HUDEP-2 (cell line): ENCODE measurements at regions not wholly inside any gene's neighbourhood (a gene's known extent, or its start where the extent isn't known, plus 50 kb on each side); places are given as distances from the start of the nearest gene placed in this dataset.

Experiments used
- DNase-seq, 76 experiments: peaks; one replicate each; lab custom pipeline; 2025; ENCODE audit not compliant: unreplicated experiment in 76 of 76; lab: John Stamatoyannopoulos, UW

DNA sequence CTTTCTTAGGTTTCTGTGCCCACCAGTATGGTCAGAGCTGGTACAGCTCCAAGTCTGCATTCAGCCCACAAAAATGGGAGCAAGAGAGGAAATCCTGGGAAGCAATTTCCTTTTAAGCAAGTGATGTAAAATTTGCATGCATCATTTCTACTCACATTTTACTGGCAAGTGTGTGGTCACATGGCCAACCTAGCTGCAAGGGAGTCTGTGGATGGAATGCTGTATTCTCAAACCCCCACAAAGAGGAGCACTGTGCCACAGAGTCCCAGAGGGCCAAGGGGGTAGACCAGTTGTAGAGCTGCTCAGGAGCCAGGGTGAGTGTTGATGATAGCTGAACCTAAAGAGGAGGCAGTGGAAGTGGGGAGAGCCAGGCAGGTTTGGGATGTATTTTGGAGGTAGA is 154.3 kb upstream of the SPRY4 start:
- no peak for DNase-seq

DNA sequence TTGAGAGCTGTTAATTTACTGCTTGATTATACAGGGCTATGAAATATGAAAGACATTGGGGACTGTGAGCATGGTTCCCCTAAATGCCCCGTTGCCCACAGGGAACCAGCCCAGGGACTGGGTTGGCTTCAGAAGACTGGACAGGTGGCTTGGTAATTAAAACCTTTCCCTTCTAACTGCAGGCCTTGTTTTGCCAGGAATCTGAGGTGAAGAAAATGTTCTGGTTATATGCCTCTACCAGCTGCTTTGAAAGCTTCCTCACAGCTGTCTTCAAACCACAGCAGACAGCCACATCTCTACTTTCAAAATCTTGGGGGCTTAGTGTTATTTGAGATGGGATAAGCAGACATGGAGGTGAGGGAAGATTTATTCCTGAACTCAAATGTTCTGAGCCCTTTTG is 153.3 kb upstream of the SPRY4 start:
- DNase-seq, result no peak

DNA sequence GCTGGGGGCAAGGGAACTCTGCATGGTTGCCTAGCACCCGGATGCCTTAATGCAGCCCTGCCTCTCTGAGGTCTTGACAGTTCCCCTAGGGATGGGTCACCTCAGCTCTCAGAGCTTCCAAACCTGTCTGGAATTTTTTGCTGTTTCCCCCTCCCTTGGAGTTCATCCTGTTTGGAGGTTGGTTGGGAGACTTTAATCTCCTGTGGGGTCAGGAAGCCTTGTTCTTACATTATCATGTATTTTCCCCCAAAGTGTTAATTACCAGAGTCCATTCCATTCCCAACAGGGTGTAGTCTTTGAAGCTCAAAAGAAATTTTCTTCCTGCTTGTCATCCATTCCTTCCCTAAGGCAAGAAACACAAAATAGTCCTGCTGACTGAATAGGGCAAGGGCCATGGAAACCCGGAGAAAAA is 150.3 kb upstream of the SPRY4 start:
- DNase-seq, result no peak

DNA sequence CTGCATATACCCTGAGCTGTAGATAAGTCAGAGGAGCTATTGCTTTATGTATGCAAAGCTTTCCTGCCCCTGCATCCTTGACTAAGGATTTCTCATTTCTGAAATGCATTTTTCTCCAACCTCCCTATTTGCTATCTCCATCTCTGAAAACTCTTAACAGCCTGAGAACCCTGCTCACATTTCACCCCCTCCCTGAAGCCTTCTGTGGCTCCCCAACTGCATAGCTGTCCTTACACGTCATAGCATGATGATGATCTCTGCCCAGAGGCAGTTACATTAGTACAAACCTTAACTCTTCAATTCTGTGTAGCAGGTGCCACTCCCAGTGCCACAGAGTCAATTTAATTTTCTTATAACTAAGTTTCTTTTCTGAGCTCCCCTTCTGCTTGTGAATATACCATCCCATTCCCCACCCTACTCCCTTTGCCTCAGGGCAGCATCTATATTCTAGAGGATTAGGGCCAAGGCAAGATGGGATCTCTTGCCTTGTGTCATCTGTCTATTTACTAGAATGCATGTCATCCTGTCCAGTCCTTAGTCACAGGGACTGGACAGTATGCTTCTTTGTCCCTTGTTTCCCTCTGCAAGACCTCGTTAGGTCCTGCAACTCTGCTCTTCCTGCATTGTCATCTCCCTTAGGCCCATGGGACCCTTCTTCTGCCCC is 149.7 kb upstream of the SPRY4 start:
- no peak for DNase-seq

DNA sequence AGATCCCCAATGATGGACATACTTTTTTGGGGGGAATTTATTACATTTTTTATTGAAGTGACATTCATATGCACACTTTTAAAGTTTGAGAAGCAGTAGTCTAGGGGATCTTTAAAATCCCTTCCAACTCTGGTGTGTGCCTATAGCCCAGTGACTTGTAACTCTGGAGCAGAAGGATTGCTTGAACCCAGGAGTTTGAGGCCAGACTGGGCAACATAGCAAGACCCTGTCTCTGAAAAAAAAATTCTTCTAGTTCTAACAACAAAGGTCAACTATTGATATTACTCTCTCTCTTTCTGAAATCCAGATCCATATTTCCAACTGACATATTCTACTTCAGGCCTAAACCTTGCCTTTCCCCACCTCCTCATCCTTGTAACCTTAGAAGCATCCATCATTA is 148.2 kb upstream of the SPRY4 start:
- DNase-seq, result no peak

DNA sequence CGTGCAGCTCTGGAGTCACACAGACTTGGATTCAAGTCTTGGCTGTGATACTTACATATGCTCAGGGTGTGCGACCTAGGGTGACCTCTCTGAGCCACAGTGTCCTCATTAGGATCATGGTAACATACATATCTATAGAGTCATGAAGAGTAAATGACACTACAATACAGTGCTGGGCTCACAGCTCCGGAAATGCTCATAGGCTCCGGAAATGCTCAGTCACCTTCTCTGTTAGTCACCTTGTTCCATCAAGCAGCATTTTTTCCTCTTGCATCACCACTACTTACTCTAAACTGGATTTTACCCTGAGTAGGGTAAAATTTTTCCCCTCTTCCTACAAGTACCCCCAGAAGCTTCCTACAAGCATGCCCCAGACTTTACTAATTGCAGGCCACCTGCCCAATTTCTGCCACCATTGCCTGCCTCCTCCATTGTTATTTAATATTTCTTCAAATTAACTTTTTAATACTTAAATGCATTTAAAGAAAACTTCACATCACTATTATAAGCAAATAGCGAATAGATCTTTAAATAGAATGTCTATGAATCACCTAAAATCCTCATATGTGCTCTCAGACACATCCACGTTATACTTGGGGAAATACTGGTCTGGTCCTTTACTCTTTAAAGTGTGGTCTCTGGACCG is 147.6 kb upstream of the SPRY4 start:
- DNase-seq, result no peak

DNA sequence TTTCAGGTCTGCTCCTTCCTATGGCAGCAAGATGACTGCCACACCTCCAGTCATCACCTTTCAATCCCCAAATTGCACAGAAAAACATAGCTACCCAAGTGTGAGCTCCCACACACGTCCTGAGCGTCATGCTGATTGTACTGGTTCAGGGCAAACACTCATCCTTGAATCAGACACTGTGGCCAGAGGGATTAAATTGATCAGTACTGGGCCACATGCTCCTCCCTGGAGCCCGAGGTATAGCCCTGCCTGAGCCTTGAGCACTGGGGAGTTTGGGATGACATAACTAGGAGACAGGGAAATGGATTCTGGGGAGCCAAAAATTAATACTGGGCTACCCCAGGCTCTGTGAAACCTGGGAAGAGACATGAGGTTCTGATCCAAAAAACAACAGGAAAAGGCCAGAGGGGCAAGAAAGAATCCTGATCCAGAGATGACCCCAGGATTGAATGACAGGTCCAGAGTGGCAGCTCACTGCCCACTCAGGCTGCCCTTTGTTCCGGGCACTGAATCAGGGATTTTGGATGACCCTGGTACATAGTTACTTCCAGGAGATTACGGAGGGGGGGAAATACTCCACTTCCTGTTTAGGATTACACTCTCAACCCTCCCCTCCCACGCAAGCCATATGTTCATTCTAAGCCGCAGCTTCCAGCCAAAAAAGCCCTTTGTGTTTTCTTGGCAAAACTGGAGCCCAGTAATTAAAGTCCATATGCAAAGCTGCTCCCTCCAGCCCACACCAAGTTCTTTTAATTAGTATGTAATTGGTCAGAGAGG is 141.6 kb upstream of the SPRY4 start:
- DNase-seq, result no peak

DNA sequence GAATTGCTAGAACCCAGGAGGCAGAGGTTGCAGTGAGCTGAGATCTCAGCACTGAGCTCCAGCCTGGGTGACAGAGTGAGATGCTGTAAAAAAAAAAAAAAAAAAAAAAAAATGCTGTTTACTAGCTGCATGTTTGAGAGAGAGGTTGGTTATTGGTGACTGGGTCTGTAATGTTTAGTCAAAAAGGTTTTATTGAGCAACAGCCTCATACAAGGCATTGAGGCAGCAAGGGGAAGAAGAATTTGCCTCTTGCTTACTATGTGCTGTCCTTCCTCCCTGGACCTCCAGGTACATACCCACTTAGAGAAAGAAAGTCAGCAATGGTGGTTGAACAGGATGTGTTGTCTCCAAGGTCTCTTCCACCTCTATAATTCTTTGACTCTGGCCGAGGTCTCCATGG is 140.7 kb upstream of the SPRY4 start:
- DNase-seq, result no peak

DNA sequence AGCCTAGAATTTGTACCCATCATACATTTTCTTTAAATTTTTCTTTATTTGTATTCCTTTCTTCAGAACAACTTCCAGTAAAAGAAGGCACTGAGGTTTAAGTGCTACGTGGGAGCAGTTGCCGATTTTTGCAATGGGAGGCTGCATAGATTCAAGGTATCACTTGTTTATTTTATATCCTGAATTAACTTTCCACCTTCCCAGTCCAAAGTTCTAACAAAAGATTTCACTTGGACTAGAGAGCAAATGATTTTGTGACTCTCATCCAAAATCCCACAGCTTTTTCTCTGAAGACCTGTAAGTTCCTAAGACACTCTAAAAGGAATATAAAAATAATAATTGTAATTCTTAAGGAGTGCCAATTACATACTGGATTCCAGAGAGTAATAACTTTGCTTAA is 139.1 kb upstream of the SPRY4 start:
- DNase-seq, result no peak

DNA sequence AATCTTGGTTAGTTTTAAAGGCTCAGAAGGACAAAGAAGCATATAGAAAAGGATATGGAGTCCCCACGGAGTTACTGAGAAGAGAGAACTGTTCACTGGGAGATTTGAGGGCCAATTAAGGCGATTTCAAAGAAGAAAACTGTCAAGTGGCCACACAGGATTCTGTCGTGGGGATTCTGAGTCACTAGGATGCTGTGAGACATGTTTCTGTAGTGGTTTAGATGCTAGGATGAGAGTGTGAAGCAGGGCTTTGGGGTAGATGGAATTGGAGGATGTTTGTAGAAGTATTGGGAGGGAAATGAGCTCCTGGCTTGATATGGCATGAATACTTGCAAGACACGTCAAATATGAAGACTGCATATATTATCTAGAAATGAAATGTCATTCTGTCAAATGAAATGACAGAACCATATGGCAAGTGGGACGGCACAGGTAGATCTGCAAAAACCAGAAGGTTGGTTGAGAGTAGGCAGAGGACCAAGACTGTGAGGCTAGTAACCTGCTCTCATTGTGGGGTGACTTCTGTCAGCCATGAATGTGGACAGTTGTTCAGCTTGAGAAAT is 136.3 kb upstream of the SPRY4 start:
- no peak for DNase-seq

DNA sequence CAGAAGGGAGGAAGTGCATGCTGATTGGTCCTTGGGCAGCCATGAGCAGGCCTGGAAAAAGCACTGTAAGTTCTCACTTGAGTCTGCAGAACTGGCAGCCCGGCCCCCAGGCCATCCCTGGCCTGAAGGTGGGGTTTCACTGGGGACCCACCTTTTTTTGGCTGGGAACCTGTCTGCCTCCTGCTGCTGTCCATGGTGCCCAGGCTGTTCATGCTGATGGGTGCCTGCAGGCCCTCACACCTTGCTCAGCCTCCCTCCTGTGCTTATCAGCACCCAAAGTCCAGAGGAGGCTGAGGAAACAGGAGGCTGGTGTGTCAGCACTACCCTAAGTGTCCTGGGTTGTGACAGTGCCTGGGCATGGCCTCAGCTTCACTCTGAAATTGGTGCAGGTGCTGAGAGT is 134.4 kb upstream of the SPRY4 start:
- DNase-seq, result no peak

DNA sequence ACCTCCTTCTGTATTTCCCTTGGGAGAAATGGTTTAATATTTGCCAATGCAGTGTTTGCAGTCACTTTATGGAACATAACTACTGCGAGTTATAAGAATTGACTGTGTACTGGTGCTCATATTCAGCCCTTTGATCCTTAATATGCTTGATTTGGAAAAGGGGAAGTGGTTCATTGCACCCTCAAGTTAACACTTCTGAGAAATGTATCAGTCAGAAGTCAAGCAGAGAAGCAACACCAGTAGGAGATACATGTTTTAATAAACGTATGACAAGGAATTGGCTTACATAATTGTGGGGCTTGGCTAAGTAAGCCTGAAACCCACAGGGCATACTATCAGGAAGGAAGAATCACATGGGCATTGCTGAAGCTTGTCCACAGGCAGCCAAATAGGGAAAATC is 131.0 kb upstream of the SPRY4 start:
- DNase-seq, result no peak

DNA sequence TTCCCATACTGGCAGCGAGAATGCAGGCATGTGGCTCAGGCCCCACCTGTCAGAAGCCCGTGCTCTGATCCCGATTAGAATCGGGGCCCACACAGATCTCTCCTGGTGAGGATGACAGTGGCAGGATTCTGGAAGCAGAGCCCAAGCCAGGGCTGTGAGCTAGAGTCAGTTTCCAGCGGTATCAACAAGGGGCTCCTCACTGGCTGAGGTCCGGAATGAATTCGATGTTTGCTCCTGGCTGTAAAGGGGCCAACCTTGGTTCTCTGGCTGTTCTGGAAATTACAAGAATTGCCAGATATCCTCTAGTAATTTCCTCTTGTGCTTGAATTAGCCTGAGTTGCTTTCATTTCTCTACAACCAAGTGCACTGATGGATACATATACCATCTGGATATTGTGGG is 129.1 kb upstream of the SPRY4 start:
- DNase-seq, result no peak

DNA sequence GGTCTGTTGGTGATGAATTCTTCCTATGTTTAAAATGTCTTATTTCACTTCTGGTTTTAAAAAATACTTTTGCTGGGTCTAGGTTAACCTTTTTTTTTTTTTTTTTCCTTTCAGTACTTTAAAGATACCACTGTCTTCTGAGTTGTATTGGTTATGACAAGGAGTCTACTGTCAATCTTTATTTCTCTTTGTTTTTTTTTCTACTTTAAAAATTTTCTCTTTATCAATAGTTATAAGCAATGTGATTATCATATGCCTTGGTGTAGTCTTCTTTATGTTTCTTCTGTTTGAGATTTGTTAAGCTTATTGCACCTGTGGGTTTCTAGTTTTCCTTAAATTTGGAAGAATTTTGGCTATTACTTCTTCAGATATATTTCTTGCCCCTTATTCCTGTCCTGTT is 125.6 kb upstream of the SPRY4 start:
- no peak for DNase-seq

DNA sequence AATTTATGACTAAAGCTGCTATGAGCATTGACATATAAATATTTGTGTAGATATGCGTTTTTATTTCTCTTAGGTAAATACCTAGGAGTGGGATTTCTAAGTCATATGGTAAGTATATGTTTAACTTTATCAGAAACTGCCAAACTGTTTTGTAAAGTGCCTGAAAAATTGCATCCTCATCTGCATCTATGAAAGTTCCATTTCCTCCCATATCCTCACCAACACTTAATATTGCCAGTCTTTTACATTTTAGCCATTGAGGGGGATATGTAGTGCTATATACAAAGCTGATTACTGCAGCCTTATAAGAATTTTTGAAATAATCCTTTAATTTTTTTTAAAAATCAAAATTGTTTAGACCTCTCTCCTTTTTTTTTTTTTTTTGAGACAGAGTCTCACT is 123.1 kb upstream of the SPRY4 start:
- DNase-seq, result no peak

DNA sequence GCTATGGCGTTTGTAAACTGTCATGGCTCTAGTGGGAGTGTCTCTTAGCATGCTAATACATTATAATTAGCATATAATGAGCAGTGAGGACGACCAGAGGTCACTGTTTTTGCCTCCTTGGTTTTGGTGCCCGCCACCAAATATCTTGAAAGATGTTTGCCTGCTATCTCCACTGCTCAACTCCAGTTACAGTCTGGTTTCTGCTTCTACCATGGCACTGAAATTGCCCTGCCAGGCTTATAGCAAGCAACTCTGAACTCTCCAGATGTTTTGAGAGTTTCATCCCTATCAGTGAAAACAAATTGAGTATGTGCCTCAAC is 122.1 kb upstream of the SPRY4 start:
- DNase-seq, result no peak

DNA sequence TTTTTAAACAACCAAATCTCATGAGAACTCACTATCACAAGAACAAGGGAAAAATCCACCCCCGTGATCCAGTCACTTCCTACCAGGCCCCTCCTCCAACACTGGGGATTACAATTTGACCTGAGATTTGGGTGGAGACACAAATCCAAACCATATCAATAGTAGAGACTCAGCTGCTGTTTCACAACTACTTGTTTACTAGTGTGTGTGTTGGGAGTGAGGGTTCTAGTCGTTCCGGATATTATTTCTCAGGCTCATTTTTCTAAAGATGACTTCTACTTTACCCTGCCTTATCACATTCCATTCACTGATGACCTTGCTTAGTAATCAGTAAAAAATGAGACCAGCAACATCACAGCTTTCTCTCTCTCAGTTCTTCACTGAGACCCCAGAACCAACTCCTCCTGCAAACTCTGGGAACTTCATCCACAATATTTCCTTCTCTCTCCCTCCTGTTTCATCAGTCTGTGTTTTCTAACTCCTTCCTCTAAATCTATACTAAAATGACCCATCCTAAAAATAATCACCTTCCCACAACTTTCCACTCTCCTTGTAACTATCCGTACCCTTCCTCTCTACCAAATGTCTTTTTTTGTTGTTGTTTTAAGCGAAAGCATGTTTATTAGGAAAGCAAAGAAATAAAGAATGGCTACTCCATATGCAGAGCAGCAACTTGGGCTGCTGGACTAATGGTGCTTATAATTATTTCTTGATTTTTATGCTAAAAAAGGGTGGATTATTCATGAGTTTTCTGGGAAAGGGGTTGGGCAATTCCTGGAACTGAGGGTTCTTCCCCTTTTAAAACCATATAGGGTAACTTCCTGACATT is 121.5 kb upstream of the SPRY4 start:
- no peak for DNase-seq

DNA sequence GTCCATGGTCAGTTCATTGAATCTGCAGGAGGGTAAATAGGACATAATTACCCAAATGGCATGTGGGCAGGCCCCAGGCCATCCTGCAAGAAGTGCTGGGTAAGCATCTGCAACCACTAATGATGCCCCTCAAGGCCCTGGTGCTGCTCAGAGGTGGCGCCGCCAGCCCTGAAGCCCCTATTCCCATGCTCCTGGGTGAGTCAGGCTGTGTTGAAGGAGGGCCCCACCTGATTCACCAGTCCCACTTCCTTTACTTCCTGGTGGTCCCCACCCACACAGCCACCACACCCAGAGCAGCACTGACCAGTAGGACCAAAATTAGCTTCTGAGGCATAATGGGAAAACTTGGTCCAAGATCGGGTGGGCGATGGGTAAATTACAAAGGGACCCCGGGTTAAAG is 120.4 kb upstream of the SPRY4 start:
- DNase-seq, result no peak

DNA sequence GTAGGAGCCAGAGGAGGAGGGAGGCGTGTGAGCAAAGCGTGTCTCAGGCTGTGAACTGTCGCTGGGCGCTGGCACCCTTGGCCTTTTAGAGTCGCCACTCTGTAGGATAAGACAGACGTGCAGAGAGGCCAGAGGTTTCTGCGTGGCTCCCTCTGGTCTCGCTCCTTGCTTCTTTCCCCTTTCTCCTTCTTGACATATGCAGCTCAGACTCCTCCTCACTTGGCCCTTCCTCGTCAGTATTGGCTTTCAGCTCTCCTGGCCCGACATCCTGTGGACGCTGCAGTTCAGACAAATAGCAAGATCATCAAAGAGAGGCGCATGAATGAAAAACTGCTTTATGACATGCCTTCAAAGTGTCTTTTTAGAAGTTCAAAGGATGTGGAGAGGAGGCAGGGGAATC is 116.8 kb upstream of the SPRY4 start:
- no peak for DNase-seq

DNA sequence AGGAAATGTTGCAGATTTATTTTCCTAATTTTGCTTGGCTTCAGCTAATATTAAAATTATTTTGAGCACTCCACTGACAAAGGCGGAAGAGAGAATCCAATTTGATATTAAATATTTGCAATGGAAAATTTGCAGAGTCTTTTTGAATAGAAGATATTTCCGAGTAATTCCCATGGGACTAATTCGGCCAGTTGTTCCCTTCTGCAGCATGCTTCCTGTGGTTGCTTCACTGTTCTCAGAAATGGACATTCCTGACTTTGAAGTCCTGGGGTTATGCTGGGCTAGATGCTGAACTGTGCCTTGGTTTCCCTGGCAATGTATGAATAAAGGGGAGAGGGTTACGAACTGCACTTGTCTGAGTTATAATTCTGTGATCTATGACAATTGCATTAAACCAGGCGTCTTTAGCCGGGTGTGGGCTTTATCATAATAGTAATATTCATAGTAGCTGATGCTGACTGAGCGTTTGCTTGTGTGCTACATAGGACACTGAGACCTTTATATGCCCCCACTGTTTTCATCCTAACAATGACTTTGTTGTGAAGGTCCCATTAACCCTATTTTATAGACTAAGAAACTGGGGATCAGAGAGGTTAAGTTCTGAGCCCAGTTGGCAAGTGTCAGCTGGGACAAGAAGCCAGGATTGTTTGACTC is 114.5 kb upstream of the SPRY4 start:
- DNase-seq, result no peak

DNA sequence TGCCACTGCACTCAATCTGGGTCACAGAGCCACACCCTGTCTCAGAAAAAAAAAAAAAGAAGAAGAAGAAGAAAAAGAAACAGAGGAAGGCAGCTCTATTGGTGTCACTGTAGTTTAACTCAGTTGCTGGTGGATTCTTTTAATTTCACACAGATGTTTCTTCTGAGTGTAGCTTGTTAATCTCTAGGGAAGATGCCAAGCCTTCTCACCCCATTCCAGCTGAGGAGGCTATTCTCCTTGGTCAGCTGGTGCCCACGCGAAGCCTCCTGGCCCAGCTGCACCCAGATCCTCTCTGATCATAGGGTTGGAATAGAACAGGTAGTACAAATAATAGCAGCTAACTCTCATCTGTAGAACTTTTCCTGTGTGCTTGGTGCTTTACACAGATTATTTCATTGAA is 113.8 kb upstream of the SPRY4 start:
- DNase-seq, result no peak
